ENCODE measurements at regions not wholly inside any gene's neighbourhood (a gene's known extent, or its start where the extent isn't known, plus 50 kb on each side); places are given as distances from the start of the nearest gene placed in this dataset.

GRCh38 chr13:50393628-50394027 is 378.4 kb downstream of the KCNRG start (continued):
- TF ChIP-seq PRDM10 (tag by site-specific recombination; IDR thresholded peaks at IDR 0.05), result no peak
- TF ChIP-seq ZSCAN16 (tag by site-specific recombination; IDR thresholded peaks at IDR 0.05), result no peak
- TF ChIP-seq ZFP3 (tag by site-specific recombination; IDR thresholded peaks at IDR 0.05; ENCODE audit: low read depth), result no peak
- TF ChIP-seq ZSCAN18 (tag by site-specific recombination; IDR thresholded peaks at IDR 0.05), result no peak
- TF ChIP-seq ZBTB10 (tag by site-specific recombination; IDR thresholded peaks at IDR 0.05), result no peak
- TF ChIP-seq KLF9 (tag by site-specific recombination; IDR thresholded peaks at IDR 0.05; ENCODE audit: low read depth), result no peak
- no peak; the same call in 1 of the 2 replicates for TF ChIP-seq KLF10 (tag by site-specific recombination; IDR thresholded peaks at IDR 0.05)
- no peak for TF ChIP-seq ZBTB44 (tag by site-specific recombination; IDR thresholded peaks at IDR 0.05)
- TF ChIP-seq MZF1 (tag by site-specific recombination; IDR thresholded peaks at IDR 0.05; ENCODE audit: borderline replicate concordance), result peak; percentile 63; the same call in 1 of the 2 replicates
- TF ChIP-seq FEZF1 (tag by site-specific recombination; IDR thresholded peaks at IDR 0.05), result peak; percentile 99
- peak; percentile 88 for TF ChIP-seq ZIC2 (tag by site-specific recombination; IDR thresholded peaks at IDR 0.05)
- no peak for TF ChIP-seq ZNF654 (tag by site-specific recombination; IDR thresholded peaks at IDR 0.05; ENCODE audit: low read depth)
- no peak for TF ChIP-seq ZNF639 (tag by site-specific recombination; IDR thresholded peaks at IDR 0.05)
- no peak for TF ChIP-seq ZNF677 (tag by site-specific recombination; IDR thresholded peaks at IDR 0.05)
- no peak for TF ChIP-seq GLIS2 (tag by site-specific recombination; IDR thresholded peaks at IDR 0.05)
- no peak for TF ChIP-seq ZNF747 (tag by site-specific recombination; IDR thresholded peaks at IDR 0.05)
- TF ChIP-seq ZFP37 (tag by site-specific recombination; IDR thresholded peaks at IDR 0.05), result no peak
- no peak for TF ChIP-seq ZBTB49 (tag by site-specific recombination; IDR thresholded peaks at IDR 0.05; ENCODE audit: low read depth)
- TF ChIP-seq INSM2 (tag by site-specific recombination; IDR thresholded peaks at IDR 0.05), result no peak
- TF ChIP-seq ZNF624 (tag by site-specific recombination; IDR thresholded peaks at IDR 0.05), result no peak
- no peak for TF ChIP-seq ZNF626 (tag by site-specific recombination; IDR thresholded peaks at IDR 0.05)

All from HEK293 (cell line).